ENCODE measurements at regions not wholly inside any gene's neighbourhood (a gene's known extent, or its start where the extent isn't known, plus 50 kb on each side); places are given as distances from the start of the nearest gene placed in this dataset.
A peak's percentile ranks its signal among the peaks of the same experiment; 100 is the strongest.
"Not testable (repeated sequence)": the region's sequence is repeated elsewhere in the genome, so short reads cannot be mapped to it uniquely, and the experiment has no call there.

GRCh38 chrY:16121988-16122387 is 1597.7 kb downstream of the NLGN4Y start:
- peak; percentile 9 for FAIRE-seq

- no peak for FAIRE-seq
These were observed 1600.4 kb downstream of the NLGN4Y start for GRCh38 chrY:16124630-16125317.

GRCh38 chrY:16136581-16137298 is 1612.4 kb downstream of the NLGN4Y start:
- no peak for FAIRE-seq

- no peak for FAIRE-seq
These were observed 1633.5 kb downstream of the NLGN4Y start for GRCh38 chrY:16157801-16158200.

- FAIRE-seq, result not testable (repeated sequence)
These were observed 1651.4 kb downstream of the NLGN4Y start for GRCh38 chrY:16175740-16176139.

GRCh38 chrY:16205482-16205881 is 1674.5 kb downstream of the CDY2B start:
- not testable (repeated sequence) for FAIRE-seq

- not testable (repeated sequence) for FAIRE-seq
These were observed 1636.7 kb downstream of the CDY2B start for GRCh38 chrY:16243322-16243721.

GRCh38 chrY:16254551-16255295 is 1625.3 kb downstream of the CDY2B start:
- FAIRE-seq, result not testable (repeated sequence)

GRCh38 chrY:16255778-16256177 is 1624.2 kb downstream of the CDY2B start:
- FAIRE-seq, result not testable (repeated sequence)
